Stomach (tissue), 4 donors: ENCODE measurements at regions not wholly inside any gene's neighbourhood (a gene's known extent, or its start where the extent isn't known, plus 50 kb on each side); places are given as distances from the start of the nearest gene placed in this dataset.

Experiments used
- CTCF ChIP-seq, 7 experiments: fragments of 450-650 bp in 4 of 7; fragments of 200-600 bp in 3 of 7; sonication (generic) in 3 of 7; IDR thresholded peaks; one replicate each; pipeline ENCODE4 v1.5.1; 2016 to 2019; ENCODE audit warnings: antibody characterized with exemption in 7 of 7, control low read depth in 2 of 7, mild to moderate bottlenecking in 1 of 7
- POLR2A ChIP-seq, 4 donors: fragments of 450-650 bp; IDR thresholded peaks; one replicate each; pipeline ENCODE4 v1.6.1; 2016; ENCODE audit warnings: antibody characterized with exemption in 4 of 4, control low read depth in 2 of 4, mild to moderate bottlenecking in 1 of 4, moderate library complexity in 1 of 4

GRCh38 chrX:924017-924416, 288.4 kb downstream of the CRLF2 start:
- no peak for TF ChIP-seq CTCF (IDR thresholded peaks at IDR 0.05)
- no peak for TF ChIP-seq POLR2A (IDR thresholded peaks at IDR 0.05)
